HCT116 (cell line): ENCODE measurements at regions not wholly inside any gene's neighbourhood (a gene's known extent, or its start where the extent isn't known, plus 50 kb on each side); places are given as distances from the start of the nearest gene placed in this dataset.

ENCODE experiments used
- ATAC-seq: fragments of 200-7000 bp; cut with Tn5 transposase; 2 replicates; pipeline ENCODE4 v1.9.1; 2020; ENCODE audit warnings: mild to moderate bottlenecking, moderate library complexity
- BruUV-seq: library from RNA; stranded (reverse); fragments of 400-500 nt; replicated peaks from 2 replicates; lab custom pipeline; 2021; lab: Mats Ljungman, UMichigan
- CTCF ChIA-PET: fragments of 300-600 bp; sonication (Branson Sonifier 250); formaldehyde crosslinking; loops from one replicate; lab custom pipeline; 2021; ENCODE audit warnings: antibody characterized with exemption; lab: Charles Lee
- POLR2A ChIA-PET: fragments of 300-600, 350-600 bp; sonication (Branson Sonifier 250); formaldehyde crosslinking; loops from one replicate; lab custom pipeline; 2021; ENCODE audit warnings: antibody characterized with exemption; lab: Charles Lee
- RAD21 ChIA-PET, 2 experiments: fragments of 300-600 bp; sonication (Branson Sonifier 250); formaldehyde crosslinking; loops; one replicate each; lab custom pipeline; 2023; ENCODE audit warnings: low total read pairs in 2 of 2; ENCODE audit not compliant: uncharacterized antibody in 2 of 2, unreplicated experiment in 2 of 2, low non-redundant PET in 1 of 2; lab: Charles Lee
- DNase-seq: peaks from one replicate; pipeline ENCODE4 v3.0.0-alpha.2; 2010; ENCODE audit warnings: low read depth, low spot score
- H2AFZ ChIP-seq: fragments of 200-600 bp; shearing (Covaris generic), sonication (generic); 2 replicates; pipeline ENCODE4 v1.6.1; 2017; ENCODE audit warnings: low read depth, mixed run types, mixed read lengths, antibody characterized with exemption, low read length; ENCODE audit not compliant: poor library complexity, severe bottlenecking
- H3K27ac ChIP-seq: 2 replicates; pipeline ENCODE4 v1.5.1; 2012; ENCODE audit warnings: low read depth, low read length
- H3K27me3 ChIP-seq: fragments of 200-600 bp; sonication (generic); 2 replicates; pipeline ENCODE4 v1.6.1; 2016; ENCODE audit warnings: mixed run types, low read length, mixed read lengths; ENCODE audit not compliant: insufficient read depth
- H3K36me3 ChIP-seq, 2 experiments: fragments of 200-500 bp in 1 of 2; fragments of 200-600 bp in 1 of 2; sonication (Bioruptor generic) in 1 of 2; sonication (generic) in 1 of 2; 2 replicates each; pipeline versions ENCODE4 v1.5.1 to v1.6.1; 2014 to 2016; ENCODE audit warnings: low read length in 2 of 2, inconsistent platforms in 1 of 2, mixed read lengths in 1 of 2, mixed run types in 1 of 2; ENCODE audit not compliant: insufficient read depth in 2 of 2, control insufficient read depth in 1 of 2
- H3K4me1 ChIP-seq, 2 experiments: fragments of 200-600 bp in 1 of 2; sonication (generic) in 1 of 2; 2 replicates each; pipeline versions ENCODE4 v1.5.1 to v1.6.1; 2012 to 2017; ENCODE audit warnings: low read length in 2 of 2, inconsistent platforms in 1 of 2, mild to moderate bottlenecking in 1 of 2, mixed read lengths in 1 of 2, mixed run types in 1 of 2, moderate library complexity in 1 of 2; ENCODE audit not compliant: insufficient read depth in 2 of 2, control insufficient read depth in 1 of 2
- H3K4me2 ChIP-seq: fragments of 200-600 bp; sonication (generic); 2 replicates; pipeline ENCODE4 v1.6.1; 2017; ENCODE audit warnings: mixed run types, low read length, mixed read lengths
- H3K4me3 ChIP-seq, 2 experiments: fragments of 200-600 bp in 1 of 2; sonication (generic) in 1 of 2; replicated peaks in 1 of 2; 2 replicates each; pipeline ENCODE4 v1.5.1; 2011 to 2016; ENCODE audit warnings: low read length in 2 of 2, control low read depth in 1 of 2, low read depth in 1 of 2, mild to moderate bottlenecking in 1 of 2, mixed read lengths in 1 of 2, mixed run types in 1 of 2
- H3K79me2 ChIP-seq: fragments of 200-600 bp; sonication (generic); 2 replicates; pipeline ENCODE4 v1.6.1; 2017; ENCODE audit warnings: mild to moderate bottlenecking, mixed run types, low read length, moderate library complexity, mixed read lengths; ENCODE audit not compliant: insufficient read depth
- H3K9ac ChIP-seq: fragments of 200-600 bp; sonication (generic); 2 replicates; pipeline ENCODE4 v1.6.1; 2016; ENCODE audit warnings: low read length, mixed read lengths
- H3K9me2 ChIP-seq: fragments of 200-600 bp; sonication (generic), shearing (Covaris generic); 2 replicates; pipeline ENCODE4 v1.6.1; 2017; ENCODE audit warnings: mixed run types, mild to moderate bottlenecking, moderate library complexity; ENCODE audit not compliant: insufficient read depth
- H3K9me3 ChIP-seq, 2 experiments: fragments of 200-500 bp in 1 of 2; fragments of 200-600 bp in 1 of 2; sonication (Bioruptor generic) in 1 of 2; sonication (generic) in 1 of 2; 2 replicates each; pipeline ENCODE4 v1.6.1; 2014 to 2017; ENCODE audit warnings: low read length in 2 of 2, mixed read lengths in 2 of 2, inconsistent platforms in 1 of 2, low read depth in 1 of 2, mild to moderate bottlenecking in 1 of 2, mixed run types in 1 of 2, moderate library complexity in 1 of 2; ENCODE audit not compliant: control insufficient read depth in 1 of 2, insufficient read depth in 1 of 2
- H4K20me1 ChIP-seq: fragments of 200-600 bp; sonication (generic), shearing (Covaris generic); 2 replicates; pipeline ENCODE4 v1.6.1; 2017; ENCODE audit warnings: mixed run types, mild to moderate bottlenecking, moderate library complexity; ENCODE audit not compliant: insufficient read depth
- CBX3 ChIP-seq: IDR thresholded peaks from 2 replicates; pipeline ENCODE4 v1.6.1; 2012; ENCODE audit warnings: low read depth
- CEBPB ChIP-seq: IDR thresholded peaks from 2 replicates; pipeline ENCODE4 v1.6.1; 2012; ENCODE audit warnings: low read depth
- EGR1 ChIP-seq: IDR thresholded peaks from 2 replicates; pipeline ENCODE4 v1.6.1; 2012; ENCODE audit warnings: low read depth
- ELF1 ChIP-seq: IDR thresholded peaks from 2 replicates; pipeline ENCODE4 v1.6.1; 2012; ENCODE audit warnings: low read depth, borderline replicate concordance
- EZH2 ChIP-seq: fragments of 200-600 bp; sonication (generic); IDR thresholded peaks from 2 replicates; pipeline ENCODE4 v1.6.1; 2017; ENCODE audit warnings: antibody characterized with exemption, mixed run types
- EZH2phosphoT487 ChIP-seq: fragments of 200-600 bp; IDR thresholded peaks from 2 replicates; pipeline ENCODE4 v1.6.1; 2018; ENCODE audit warnings: antibody characterized with exemption, borderline replicate concordance
- FOSL1 ChIP-seq: IDR thresholded peaks from 2 replicates; pipeline ENCODE4 v1.6.1; 2012; ENCODE audit warnings: low read depth
- JUND ChIP-seq: IDR thresholded peaks from 2 replicates; pipeline ENCODE4 v1.6.1; 2012
- MAX ChIP-seq: IDR thresholded peaks from 2 replicates; pipeline ENCODE4 v1.6.1; 2012
- POLR2A ChIP-seq: IDR thresholded peaks from 2 replicates; pipeline ENCODE4 v1.7.0; 2011; ENCODE audit warnings: borderline replicate concordance; ENCODE audit not compliant: insufficient read depth, insufficient read length; ENCODE audit errors: extremely low read depth
- POLR2AphosphoS5 ChIP-seq: IDR thresholded peaks from 2 replicates; pipeline ENCODE4 v1.6.1; 2011; ENCODE audit warnings: mild to moderate bottlenecking, low read depth, low read length, moderate library complexity
- RAD21 ChIP-seq: IDR thresholded peaks from 2 replicates; pipeline ENCODE4 v1.6.1; 2012; ENCODE audit warnings: low read depth, mild to moderate bottlenecking
- REST ChIP-seq: IDR thresholded peaks from 2 replicates; pipeline ENCODE4 v1.6.1; 2012; ENCODE audit warnings: low read depth
- SP1 ChIP-seq: IDR thresholded peaks from 2 replicates; pipeline ENCODE4 v1.6.1; 2012; ENCODE audit warnings: low read depth
- SRF ChIP-seq: IDR thresholded peaks from 2 replicates; pipeline ENCODE4 v1.6.1; 2012; ENCODE audit warnings: low read depth
- YY1 ChIP-seq: IDR thresholded peaks from 2 replicates; pipeline ENCODE4 v1.6.1; 2011; ENCODE audit warnings: low read length, low read depth, moderate library complexity, mild to moderate bottlenecking; ENCODE audit not compliant: insufficient replicate concordance; ENCODE audit errors: extremely low read depth
- ZFX ChIP-seq: fragments of 450-650 bp; IDR thresholded peaks from 2 replicates; pipeline ENCODE4 v1.6.1; 2017
- intact Hi-C: fragments of 100-400 bp; cut with micrococcal nuclease; formaldehyde crosslinking; loops from 2 replicates; pipeline ENCODE4 v1.10.0; 2022

DNA sequence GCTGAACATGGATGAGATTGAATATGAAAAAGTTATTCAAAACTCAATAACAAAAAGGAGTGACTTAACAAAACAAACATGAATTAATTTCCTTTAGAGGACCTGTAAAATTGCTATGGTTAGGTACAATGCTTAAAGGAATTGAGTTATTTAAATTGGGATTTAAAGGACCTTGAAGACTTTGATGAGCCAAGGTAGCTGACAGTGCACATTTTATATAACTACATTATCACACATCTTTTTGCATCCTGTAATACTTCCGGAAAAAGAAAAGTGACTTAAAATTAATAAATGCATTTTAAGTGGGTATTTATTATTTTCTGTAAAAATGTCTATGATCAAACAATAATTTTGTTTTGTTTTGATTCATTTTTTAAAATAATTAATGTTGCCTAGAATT, 964.8 kb upstream of the SLIT2 start:
- H3K27ac ChIP-seq, result no peak overlapping the region
- CTCF ChIA-PET, result no interaction called here
- no peaks in the 10 kb centered on the region for H3K79me2 ChIP-seq
- no peak overlapping the region for H3K9ac ChIP-seq
- no peaks in the 10 kb centered on the region for H4K20me1 ChIP-seq
- H3K4me1 ChIP-seq, result no peaks in the 10 kb centered on the region
- TF ChIP-seq POLR2A (no peak), SP1 (no peak), REST (no peak), POLR2AphosphoS5 (no peak), EZH2phosphoT487 (no peak), EZH2 (no peak), SRF (no peak)
- TF ChIP-seq, all 23 proteins: peak for 0
- Histone ChIP-seq H3K4me3 (no peak overlapping the region), H2AFZ (no peak overlapping the region), H3K9me2 (no peaks in the 10 kb centered on the region), H3K4me2 (no peak overlapping the region), H3K9me3 (no peaks in the 10 kb centered on the region), H3K36me3 (no peaks in the 10 kb centered on the region), H3K27me3 (no peaks in the 10 kb centered on the region)
- intact Hi-C loops, result no loop called here
- ATAC-seq, result no peak
- no peak for DNase-seq
- no TSS peak for BruUV-seq
- RAD21 ChIA-PET, result no interaction called here
- POLR2A ChIA-PET, result no interaction called here

DNA sequence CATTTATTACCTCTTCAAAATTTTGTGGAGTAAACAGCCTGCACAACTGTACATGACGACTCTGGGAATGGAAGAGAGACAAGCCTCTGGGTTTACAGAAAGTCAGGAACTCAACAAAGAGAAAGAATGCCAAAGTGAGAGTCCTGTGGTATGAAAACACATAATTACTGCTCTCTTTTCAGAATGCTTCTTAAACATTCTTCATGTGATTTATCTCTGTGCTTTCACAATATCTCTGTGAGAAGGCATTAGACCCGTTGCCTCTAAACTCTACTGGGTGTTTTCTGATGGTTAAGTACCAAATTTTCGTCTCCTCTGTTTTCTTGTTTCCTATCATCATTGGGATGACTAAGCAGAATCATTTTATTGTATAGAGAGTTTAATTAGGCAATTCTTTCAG, 966.6 kb upstream of the SLIT2 start:
- no peak overlapping the region for H3K4me3 ChIP-seq
- BruUV-seq, result no TSS peak
- DNase-seq (no peak), ATAC-seq (no peak)
- ChIA-PET RAD21 (no interaction called here), CTCF (no interaction called here), POLR2A (no interaction called here)
- H3K4me1 ChIP-seq, result no peaks in the 10 kb centered on the region
- no peaks in the 10 kb centered on the region for H4K20me1 ChIP-seq
- no peak overlapping the region for H3K9ac ChIP-seq
- no peaks in the 10 kb centered on the region for H3K9me3 ChIP-seq
- H2AFZ ChIP-seq, result no peak overlapping the region
- no peaks in the 10 kb centered on the region for H3K27me3 ChIP-seq
- H3K9me2 ChIP-seq, result no peaks in the 10 kb centered on the region
- H3K36me3 ChIP-seq, result no peaks in the 10 kb centered on the region
- no peaks in the 10 kb centered on the region for H3K79me2 ChIP-seq
- H3K4me2 ChIP-seq, result no peak overlapping the region
- H3K27ac ChIP-seq, result no peak overlapping the region
- intact Hi-C loops, result no loop called here
- no peak for TF ChIP-seq FOSL1
- TF ChIP-seq ZFX, result no peak
- TF ChIP-seq RAD21, result no peak
- no peak for TF ChIP-seq JUND
- TF ChIP-seq POLR2A, result no peak
- TF ChIP-seq CBX3, result no peak
- no peak for TF ChIP-seq ELF1
- TF ChIP-seq CEBPB, result no peak
- TF ChIP-seq EGR1, result no peak
- TF ChIP-seq YY1, result no peak
- no peak for TF ChIP-seq EZH2phosphoT487
- no peak for TF ChIP-seq REST
- TF ChIP-seq MAX, result no peak
